ENCODE measurements at regions not wholly inside any gene's neighbourhood (a gene's known extent, or its start where the extent isn't known, plus 50 kb on each side); places are given as distances from the start of the nearest gene placed in this dataset.

DNA sequence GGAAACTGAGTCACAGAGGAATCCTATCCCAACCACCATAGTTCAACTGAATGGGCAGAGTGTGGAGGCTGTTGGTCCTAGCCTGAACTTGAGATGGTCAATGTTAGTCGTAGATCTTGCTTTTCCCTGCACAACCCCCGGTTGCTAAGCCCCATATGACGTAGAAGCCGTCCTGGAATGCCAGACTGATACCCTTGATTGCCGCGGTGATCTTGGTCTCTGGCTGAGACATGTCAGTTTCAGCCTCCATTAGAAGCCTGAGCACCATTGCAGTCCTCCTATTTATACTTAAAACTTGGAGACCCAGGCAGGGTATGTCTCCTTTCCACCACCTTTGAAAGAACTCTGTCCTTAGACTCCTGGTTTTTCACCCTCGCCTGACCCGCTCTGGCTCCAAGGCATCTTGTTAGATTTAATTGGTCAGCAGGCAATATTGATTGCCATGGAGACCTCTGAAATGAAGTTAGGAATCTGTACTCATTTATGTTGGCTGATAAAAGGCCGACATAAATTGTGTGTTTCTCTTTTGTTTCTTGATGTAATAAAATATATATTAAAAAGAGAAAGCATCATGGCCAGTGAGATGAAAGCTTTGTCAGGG, 53.4 kb downstream of the RPLP1 start:
- Mint-ChIP-seq H3K9me3 (no peaks in the 10 kb centered on the region), H3K36me3 (ENCODE audit: low read depth) (no peaks in the 10 kb centered on the region), H3K27me3 (ENCODE audit: low read depth) (peaks cover 5% of the 10 kb centered on the region), H3K4me3 (no peak overlapping the region), H3K27ac (ENCODE audit: unreplicated experiment) (no peak overlapping the region), H3K4me1 (peaks cover 21% of the 10 kb centered on the region)
- TF ChIP-seq, protein P1, sequence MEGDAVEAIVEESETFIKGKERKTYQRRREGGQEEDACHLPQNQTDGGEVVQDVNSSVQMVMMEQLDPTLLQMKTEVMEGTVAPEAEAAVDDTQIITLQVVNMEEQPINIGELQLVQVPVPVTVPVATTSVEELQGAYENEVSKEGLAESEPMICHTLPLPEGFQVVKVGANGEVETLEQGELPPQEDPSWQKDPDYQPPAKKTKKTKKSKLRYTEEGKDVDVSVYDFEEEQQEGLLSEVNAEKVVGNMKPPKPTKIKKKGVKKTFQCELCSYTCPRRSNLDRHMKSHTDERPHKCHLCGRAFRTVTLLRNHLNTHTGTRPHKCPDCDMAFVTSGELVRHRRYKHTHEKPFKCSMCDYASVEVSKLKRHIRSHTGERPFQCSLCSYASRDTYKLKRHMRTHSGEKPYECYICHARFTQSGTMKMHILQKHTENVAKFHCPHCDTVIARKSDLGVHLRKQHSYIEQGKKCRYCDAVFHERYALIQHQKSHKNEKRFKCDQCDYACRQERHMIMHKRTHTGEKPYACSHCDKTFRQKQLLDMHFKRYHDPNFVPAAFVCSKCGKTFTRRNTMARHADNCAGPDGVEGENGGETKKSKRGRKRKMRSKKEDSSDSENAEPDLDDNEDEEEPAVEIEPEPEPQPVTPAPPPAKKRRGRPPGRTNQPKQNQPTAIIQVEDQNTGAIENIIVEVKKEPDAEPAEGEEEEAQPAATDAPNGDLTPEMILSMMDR (conservative IDR thresholded peaks at IDR 0.05): no peak
- no peak for DNase-seq (ENCODE audit: low read depth, low spot score)

DNA sequence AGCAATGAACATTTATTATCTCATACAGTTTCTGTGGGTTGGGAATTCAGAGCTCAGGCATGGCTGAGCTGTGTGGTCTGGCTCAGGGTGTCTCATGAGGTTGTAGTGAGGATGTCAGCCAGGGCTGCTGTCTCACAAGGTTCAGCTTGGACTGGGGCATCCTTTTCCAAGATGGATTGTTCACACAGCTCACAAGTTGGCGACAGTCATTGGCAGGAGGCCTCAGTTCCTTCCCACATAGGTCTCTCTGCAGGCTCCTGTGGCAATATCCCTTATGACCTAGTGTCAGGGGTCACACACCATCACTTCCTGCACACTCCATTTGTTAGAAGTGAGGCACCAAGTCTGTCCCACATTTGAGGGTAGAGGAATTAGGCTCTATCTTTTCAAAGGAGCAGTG, 56.0 kb downstream of the RPLP1 start:
- Mint-ChIP-seq H3K4me3 (no peak overlapping the region), H3K9me3 (no peaks in the 10 kb centered on the region), H3K27me3 (ENCODE audit: low read depth) (peaks cover 6% of the 10 kb centered on the region), H3K4me1 (peaks cover 21% of the 10 kb centered on the region), H3K27ac (ENCODE audit: unreplicated experiment) (no peak overlapping the region), H3K36me3 (ENCODE audit: low read depth) (no peaks in the 10 kb centered on the region)
- TF ChIP-seq, protein P1 (conservative IDR thresholded peaks at IDR 0.05): no peak
- DNase-seq (ENCODE audit: low read depth, low spot score): no peak

- TF ChIP-seq, protein P1 (conservative IDR thresholded peaks at IDR 0.05): no peak
- DNase-seq (ENCODE audit: low read depth, low spot score): no peak
- Mint-ChIP-seq H3K4me3 (no peak overlapping the region), H3K4me1 (peaks cover 16% of the 10 kb centered on the region), H3K27ac (ENCODE audit: unreplicated experiment) (no peak overlapping the region), H3K36me3 (ENCODE audit: low read depth) (no peaks in the 10 kb centered on the region), H3K9me3 (no peaks in the 10 kb centered on the region), H3K27me3 (ENCODE audit: low read depth) (peaks cover 2% of the 10 kb centered on the region)
Measured at GRCh38 chr15:69509131-69509530, 56.5 kb downstream of the RPLP1 start.

GRCh38 chr15:69510556-69510955, 57.9 kb downstream of the RPLP1 start:
- TF ChIP-seq, protein P1 (conservative IDR thresholded peaks at IDR 0.05): no peak
- no peak overlapping the region for H3K27ac Mint-ChIP-seq (ENCODE audit: unreplicated experiment)
- H3K4me3 Mint-ChIP-seq: no peak overlapping the region
- no peaks in the 10 kb centered on the region for H3K36me3 Mint-ChIP-seq (ENCODE audit: low read depth)
- DNase-seq (ENCODE audit: low read depth, low spot score): no peak
- peaks cover 2% of the 10 kb centered on the region for H3K27me3 Mint-ChIP-seq (ENCODE audit: low read depth)
- no peaks in the 10 kb centered on the region for H3K9me3 Mint-ChIP-seq
- peaks cover 5% of the 10 kb centered on the region for H3K4me1 Mint-ChIP-seq

GRCh38 chr15:69511015-69511414, 58.4 kb downstream of the RPLP1 start:
- Mint-ChIP-seq H3K4me1 (peaks cover 3% of the 10 kb centered on the region), H3K9me3 (no peaks in the 10 kb centered on the region), H3K36me3 (ENCODE audit: low read depth) (no peaks in the 10 kb centered on the region), H3K4me3 (no peak overlapping the region), H3K27ac (ENCODE audit: unreplicated experiment) (no peak overlapping the region), H3K27me3 (ENCODE audit: low read depth) (peaks cover 2% of the 10 kb centered on the region)
- TF ChIP-seq, protein P1 (conservative IDR thresholded peaks at IDR 0.05): no peak
- DNase-seq (ENCODE audit: low read depth, low spot score): no peak
